ENCODE measurements at regions not wholly inside any gene's neighbourhood (a gene's known extent, or its start where the extent isn't known, plus 50 kb on each side); places are given as distances from the start of the nearest gene placed in this dataset.

DNA sequence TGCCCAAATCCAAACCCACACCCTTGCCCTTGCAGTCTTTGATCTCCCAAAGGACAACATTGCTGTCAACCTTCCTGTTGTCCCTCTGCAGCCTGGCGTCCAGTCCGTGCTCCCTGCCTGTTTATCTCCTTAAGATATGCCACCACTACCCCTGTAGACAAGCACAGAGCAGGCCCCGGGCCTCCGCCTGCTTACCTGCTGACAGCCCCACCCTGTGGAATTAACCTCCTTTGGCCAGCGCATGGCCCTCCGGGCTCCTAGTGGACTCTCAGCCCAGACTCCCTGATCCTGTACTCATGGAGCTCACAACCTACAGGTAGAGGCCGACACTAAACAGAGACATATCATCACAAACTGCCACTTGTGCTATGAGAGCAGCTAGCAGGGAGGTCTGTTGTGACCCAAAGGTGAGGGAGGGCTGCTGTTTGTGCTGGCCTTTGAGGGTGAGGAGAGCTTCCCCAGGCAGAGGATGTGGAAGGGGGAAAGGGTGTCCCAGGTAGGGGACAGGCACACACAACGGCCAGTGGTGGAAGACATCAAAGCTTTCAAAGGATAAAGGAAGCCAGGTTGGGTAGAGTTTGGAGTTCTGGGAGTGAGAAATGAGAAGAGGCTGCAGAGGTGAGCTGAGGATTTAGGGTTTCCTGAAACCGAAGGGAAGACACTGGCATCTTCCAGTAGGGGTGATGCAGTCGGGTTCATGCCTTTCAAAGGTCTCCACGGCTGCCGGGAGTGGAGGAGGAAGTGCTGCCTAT lies 174.5 kb upstream of the ZMIZ1 start:
- H3K36me3 ChIP-seq (ENCODE audit: insufficient read depth, low read length): no peaks in the 10 kb centered on the region

DNA sequence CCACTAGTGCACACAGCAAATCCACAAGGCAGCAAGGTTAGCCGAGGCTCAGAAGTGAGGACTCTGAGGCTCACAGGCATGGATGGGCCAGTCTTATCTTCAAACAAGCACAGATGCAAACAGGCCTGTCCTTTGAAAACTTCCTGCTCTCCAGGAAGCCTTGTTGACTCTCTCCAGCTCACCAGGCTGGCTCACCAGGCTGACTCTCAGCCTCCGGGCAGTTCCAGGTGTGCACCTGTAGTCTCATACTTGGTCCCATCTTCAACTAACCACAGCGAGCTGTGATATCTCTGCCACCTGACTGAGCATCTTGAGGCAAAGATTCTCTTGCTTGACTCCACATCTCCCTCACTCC lies 173.9 kb upstream of the ZMIZ1 start:
- no peaks in the 10 kb centered on the region for H3K9me3 ChIP-seq (ENCODE audit: low read length)
- no peaks in the 10 kb centered on the region for H3K4me1 ChIP-seq (ENCODE audit: insufficient read depth, low read length)
- no peak overlapping the region for H3K4me3 ChIP-seq (ENCODE audit: low read depth in 1 of 2, low read length in 2 of 2)
- H3K9ac ChIP-seq (ENCODE audit: low read length): no peak overlapping the region
- no peaks in the 10 kb centered on the region for H3K36me3 ChIP-seq (ENCODE audit: insufficient read depth, low read length)
- H3K27me3 ChIP-seq (ENCODE audit: control insufficient read depth in 1 of 2, insufficient read depth in 2 of 2, low read length in 2 of 2): no peaks in the 10 kb centered on the region
- H3K27ac ChIP-seq (ENCODE audit: low read depth, low read length): no peak overlapping the region

More for the DNA sequence above, 174.5 kb upstream of the ZMIZ1 start:
- Histone ChIP-seq H3K4me3 (ENCODE audit: low read depth in 1 of 2, low read length in 2 of 2) (no peak overlapping the region), H3K27ac (ENCODE audit: low read depth, low read length) (no peak overlapping the region), H3K4me1 (ENCODE audit: insufficient read depth, low read length) (no peaks in the 10 kb centered on the region), H3K9me3 (ENCODE audit: low read length) (no peaks in the 10 kb centered on the region), H3K9ac (ENCODE audit: low read length) (no peak overlapping the region), H3K27me3 (ENCODE audit: control insufficient read depth in 1 of 2, insufficient read depth in 2 of 2, low read length in 2 of 2) (no peaks in the 10 kb centered on the region)

DNA sequence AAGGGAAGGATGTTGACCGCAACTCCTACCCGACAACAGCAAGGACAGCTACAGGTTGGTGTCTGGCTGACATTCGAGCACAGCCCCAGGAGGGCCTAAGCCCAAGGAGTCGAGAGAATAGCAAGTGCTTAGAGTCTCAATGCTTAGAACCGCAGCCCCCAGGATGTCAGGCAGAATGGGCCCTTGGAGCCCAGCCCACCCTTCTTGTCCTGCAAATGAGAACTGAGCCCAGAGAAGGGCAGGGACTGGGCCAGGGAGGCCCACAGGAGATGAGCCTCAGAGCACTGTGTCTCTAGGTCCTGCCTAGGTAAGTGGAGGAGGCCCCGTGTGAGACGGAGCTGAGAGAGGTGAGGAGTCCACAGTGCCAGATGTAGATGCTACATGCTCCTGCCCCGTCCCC lies 173.3 kb upstream of the ZMIZ1 start:
- H3K27ac ChIP-seq (ENCODE audit: low read depth, low read length): no peak overlapping the region
- no peaks in the 10 kb centered on the region for H3K27me3 ChIP-seq (ENCODE audit: control insufficient read depth in 1 of 2, insufficient read depth in 2 of 2, low read length in 2 of 2)
- H3K9me3 ChIP-seq (ENCODE audit: low read length): no peaks in the 10 kb centered on the region
- no peaks in the 10 kb centered on the region for H3K4me1 ChIP-seq (ENCODE audit: insufficient read depth, low read length)
- no peak overlapping the region for H3K4me3 ChIP-seq (ENCODE audit: low read depth in 1 of 2, low read length in 2 of 2)
- H3K36me3 ChIP-seq (ENCODE audit: insufficient read depth, low read length): no peaks in the 10 kb centered on the region
- no peak overlapping the region for H3K9ac ChIP-seq (ENCODE audit: low read length)

DNA sequence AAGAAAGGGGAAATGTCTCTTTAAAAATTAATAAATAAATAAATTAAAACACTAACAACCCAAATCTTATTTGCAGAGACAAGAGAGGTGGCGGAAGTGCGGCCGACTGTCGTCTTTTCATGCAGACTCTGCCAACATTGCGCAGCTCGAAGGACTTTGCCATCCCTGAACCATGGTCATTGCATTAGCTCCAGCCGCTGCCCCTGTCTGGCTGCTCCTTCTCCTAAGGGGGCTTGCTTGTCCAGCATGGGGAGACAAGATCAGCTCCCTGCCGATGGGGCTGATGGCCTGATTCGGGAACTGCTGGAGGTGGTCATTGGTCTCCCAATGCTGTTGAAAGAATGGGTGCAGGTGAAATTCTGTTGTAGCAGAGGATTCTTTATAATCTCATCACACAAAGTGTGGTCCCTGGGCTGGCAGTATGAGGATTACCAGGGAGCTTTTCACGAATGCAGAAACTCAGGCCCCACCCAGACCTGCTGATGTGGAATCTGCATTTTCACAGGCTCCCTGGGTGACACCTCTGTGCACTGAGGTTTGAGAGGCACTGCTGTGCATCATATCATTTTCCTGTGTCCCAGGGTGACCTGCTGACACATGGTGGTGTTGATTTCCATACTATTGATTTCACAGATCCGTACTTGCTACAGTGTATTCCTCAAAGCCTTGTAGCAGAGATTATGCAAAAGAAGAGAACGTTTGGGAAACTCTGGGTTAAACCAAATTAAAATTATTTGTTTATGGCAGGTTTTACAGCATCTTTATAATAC lies 172.4 kb upstream of the ZMIZ1 start:
- Histone ChIP-seq H3K9ac (ENCODE audit: low read length) (no peak overlapping the region), H3K4me1 (ENCODE audit: insufficient read depth, low read length) (no peaks in the 10 kb centered on the region), H3K36me3 (ENCODE audit: insufficient read depth, low read length) (no peaks in the 10 kb centered on the region), H3K9me3 (ENCODE audit: low read length) (no peaks in the 10 kb centered on the region), H3K27me3 (ENCODE audit: control insufficient read depth in 1 of 2, insufficient read depth in 2 of 2, low read length in 2 of 2) (no peaks in the 10 kb centered on the region), H3K4me3 (ENCODE audit: low read depth in 1 of 2, low read length in 2 of 2) (no peak overlapping the region), H3K27ac (ENCODE audit: low read depth, low read length) (no peak overlapping the region)

DNA sequence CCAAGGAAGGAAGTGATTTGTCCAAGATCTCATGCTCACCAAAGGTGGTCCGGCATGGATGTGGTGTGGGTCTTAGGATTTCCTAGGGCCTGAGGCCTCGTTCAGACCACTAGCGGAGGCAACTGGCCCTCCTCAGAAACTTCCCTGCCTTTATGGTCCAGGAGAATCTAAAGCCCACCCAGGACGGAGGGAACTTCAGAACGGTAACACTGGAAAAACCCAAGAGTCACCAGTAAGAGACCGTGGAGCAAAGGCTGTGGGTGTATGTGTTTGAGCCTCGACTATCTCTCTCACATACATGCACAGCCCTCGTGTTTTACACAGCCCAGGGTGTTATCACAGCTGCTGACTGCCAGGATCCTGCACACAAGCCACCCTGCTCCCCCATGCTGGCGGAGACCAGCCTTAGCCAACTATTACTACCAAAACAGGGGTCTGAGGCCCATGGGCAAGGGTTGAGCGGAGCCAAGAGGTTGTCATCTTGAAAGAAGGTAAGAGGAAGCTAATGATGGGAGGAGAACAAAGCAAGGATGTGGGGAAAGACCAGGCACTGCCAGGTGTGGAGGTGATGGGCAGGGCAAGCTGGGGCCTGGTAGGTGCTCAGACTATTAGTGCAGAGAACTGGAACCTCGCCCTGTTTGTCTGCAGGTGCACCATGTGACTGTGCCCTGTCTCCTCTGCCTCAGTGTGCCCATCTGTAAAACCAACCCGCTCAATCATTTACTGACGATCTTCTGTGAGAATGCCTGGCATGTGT lies 170.2 kb upstream of the ZMIZ1 start:
- no peaks in the 10 kb centered on the region for H3K4me1 ChIP-seq (ENCODE audit: insufficient read depth, low read length)
- no peaks in the 10 kb centered on the region for H3K27me3 ChIP-seq (ENCODE audit: control insufficient read depth in 1 of 2, insufficient read depth in 2 of 2, low read length in 2 of 2)
- H3K4me3 ChIP-seq (ENCODE audit: low read depth in 1 of 2, low read length in 2 of 2): no peak overlapping the region
- no peaks in the 10 kb centered on the region for H3K9me3 ChIP-seq (ENCODE audit: low read length)
- no peaks in the 10 kb centered on the region for H3K36me3 ChIP-seq (ENCODE audit: insufficient read depth, low read length)
- no peak overlapping the region for H3K27ac ChIP-seq (ENCODE audit: low read depth, low read length)
- no peak overlapping the region for H3K9ac ChIP-seq (ENCODE audit: low read length)

DNA sequence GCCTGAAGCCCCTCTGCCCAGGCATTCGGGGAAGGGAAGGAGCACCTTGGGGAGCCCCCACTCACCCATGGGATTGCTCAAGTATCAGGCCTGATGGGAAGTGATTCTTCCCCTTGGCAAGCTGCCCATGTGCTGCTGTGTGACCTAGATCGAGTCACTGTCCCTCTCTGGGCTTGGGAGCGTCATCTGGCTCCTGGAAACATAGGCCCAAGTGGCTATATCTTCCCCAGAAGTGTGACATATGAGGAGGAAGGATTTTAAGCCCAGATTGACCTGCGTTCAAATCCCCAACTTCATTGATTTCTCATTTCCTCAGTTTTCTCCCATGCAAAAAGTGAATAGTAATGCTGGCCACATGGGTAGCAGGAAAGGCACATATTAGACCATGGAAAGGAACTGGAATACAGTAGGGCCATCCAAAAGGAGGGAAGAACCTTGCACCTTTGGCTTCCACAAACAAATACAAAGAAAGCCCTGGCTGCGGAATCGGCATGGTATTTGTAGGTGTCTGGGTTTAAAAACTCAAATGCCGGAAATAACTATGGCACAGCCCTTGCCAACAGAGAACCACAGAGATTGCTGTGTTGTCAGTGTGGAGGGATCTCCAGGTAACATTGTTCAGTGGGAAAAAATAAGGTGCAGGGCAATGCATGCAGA lies 169.5 kb upstream of the ZMIZ1 start:
- Histone ChIP-seq H3K9ac (ENCODE audit: low read length) (no peak overlapping the region), H3K27ac (ENCODE audit: low read depth, low read length) (no peak overlapping the region)

DNA sequence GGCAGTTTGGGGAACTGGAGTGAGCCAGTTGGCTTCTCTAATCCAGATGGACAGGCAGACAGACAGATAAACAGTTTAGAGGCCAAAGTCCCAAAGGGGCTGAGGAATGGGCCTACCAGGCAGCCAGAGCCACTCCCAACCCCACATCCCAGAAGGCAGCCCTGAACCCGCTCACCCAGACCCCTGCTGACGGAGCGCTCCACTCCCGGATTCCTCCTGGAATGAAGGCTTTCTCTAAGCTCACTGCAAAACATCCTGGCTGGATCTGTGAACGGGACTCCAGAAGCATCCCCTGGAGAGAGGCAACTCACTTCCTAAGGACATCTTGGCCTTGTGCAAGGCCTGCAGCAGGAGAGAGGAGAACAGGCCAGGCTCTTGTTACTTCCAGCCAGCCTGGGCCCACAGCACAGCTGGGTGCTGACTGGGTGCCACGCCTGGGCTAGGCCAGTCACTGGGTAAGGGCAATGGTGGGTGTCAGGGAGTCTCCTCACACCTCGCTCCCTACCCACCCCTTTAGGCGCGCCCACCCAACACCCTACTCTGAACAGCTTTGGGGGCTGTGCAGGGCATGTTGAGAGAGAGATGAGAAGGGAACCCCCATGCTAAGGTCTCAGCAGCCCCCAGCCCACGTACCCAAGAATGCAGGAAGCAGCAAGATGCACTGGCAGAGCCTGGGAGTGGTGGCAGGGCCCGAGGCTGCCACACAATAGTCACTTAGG lies 168.6 kb upstream of the ZMIZ1 start:
- H3K9me3 ChIP-seq (ENCODE audit: low read length): no peaks in the 10 kb centered on the region
- H3K4me1 ChIP-seq (ENCODE audit: insufficient read depth, low read length): no peaks in the 10 kb centered on the region
- no peak overlapping the region for H3K9ac ChIP-seq (ENCODE audit: low read length)
- H3K36me3 ChIP-seq (ENCODE audit: insufficient read depth, low read length): no peaks in the 10 kb centered on the region
- H3K27me3 ChIP-seq (ENCODE audit: control insufficient read depth in 1 of 2, insufficient read depth in 2 of 2, low read length in 2 of 2): no peaks in the 10 kb centered on the region
- no peak overlapping the region for H3K4me3 ChIP-seq (ENCODE audit: low read depth in 1 of 2, low read length in 2 of 2)
- H3K27ac ChIP-seq (ENCODE audit: low read depth, low read length): no peak overlapping the region

More for the DNA sequence above, 169.5 kb upstream of the ZMIZ1 start:
- Histone ChIP-seq H3K4me1 (ENCODE audit: insufficient read depth, low read length) (no peaks in the 10 kb centered on the region), H3K36me3 (ENCODE audit: insufficient read depth, low read length) (no peaks in the 10 kb centered on the region), H3K4me3 (ENCODE audit: low read depth in 1 of 2, low read length in 2 of 2) (no peak overlapping the region), H3K27me3 (ENCODE audit: control insufficient read depth in 1 of 2, insufficient read depth in 2 of 2, low read length in 2 of 2) (no peaks in the 10 kb centered on the region), H3K9me3 (ENCODE audit: low read length) (no peaks in the 10 kb centered on the region)

DNA sequence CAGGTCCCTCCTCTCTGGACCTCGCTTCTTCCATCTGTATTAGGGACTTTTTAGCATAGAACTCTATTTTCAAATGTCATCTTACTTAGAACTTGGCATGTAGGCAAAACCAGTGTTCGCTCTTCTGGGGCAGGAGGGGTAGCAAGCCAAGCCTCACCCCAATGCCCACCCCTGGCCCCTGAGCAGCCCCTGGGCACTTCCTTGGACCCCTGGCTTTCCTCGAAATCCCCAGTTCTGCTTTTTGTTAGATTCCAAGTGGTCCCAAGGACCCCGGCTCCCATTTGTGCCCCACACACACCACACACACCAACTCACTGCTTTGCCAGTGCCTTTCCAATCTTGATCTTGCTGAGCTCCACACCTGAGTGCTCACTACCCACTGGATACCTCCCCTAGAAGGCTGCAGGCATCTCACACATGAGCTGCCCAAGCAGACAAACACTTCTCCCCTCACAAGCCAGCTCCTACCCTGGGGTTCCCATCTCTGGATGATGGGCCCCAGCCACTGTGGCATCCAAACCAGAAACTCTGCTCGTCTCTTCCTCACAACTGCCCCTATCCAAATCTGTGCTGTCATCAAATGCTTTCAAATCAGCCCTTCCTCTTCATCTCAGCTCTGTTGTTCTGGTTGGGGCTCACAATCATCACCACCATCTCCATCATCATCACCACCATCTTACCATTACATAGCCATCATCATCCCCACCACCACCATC lies 167.9 kb upstream of the ZMIZ1 start:
- Histone ChIP-seq H3K27ac (ENCODE audit: low read depth, low read length) (no peak overlapping the region), H3K9me3 (ENCODE audit: low read length) (no peaks in the 10 kb centered on the region), H3K9ac (ENCODE audit: low read length) (no peak overlapping the region), H3K4me1 (ENCODE audit: insufficient read depth, low read length) (no peaks in the 10 kb centered on the region), H3K27me3 (ENCODE audit: control insufficient read depth in 1 of 2, insufficient read depth in 2 of 2, low read length in 2 of 2) (no peaks in the 10 kb centered on the region), H3K4me3 (ENCODE audit: low read depth in 1 of 2, low read length in 2 of 2) (no peak overlapping the region), H3K36me3 (ENCODE audit: insufficient read depth, low read length) (no peaks in the 10 kb centered on the region)

DNA sequence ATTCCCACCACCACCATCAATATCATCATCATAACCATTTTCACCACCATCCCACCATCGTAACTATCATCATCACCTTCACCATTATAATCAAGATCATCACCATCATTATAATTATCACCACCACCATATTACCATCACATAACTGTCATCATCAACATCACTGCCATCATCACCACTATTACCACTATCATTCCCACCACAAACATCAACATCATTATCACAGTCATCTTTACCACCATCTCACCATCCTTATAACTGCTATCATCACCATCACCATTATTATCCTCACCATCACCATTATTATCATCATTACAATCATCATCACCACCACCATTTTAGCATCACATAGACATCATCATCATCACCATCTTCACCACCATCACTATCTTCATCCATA lies 167.1 kb upstream of the ZMIZ1 start:
- Histone ChIP-seq H3K9ac (ENCODE audit: low read length) (no peak overlapping the region), H3K4me1 (ENCODE audit: insufficient read depth, low read length) (no peaks in the 10 kb centered on the region), H3K9me3 (ENCODE audit: low read length) (no peaks in the 10 kb centered on the region), H3K36me3 (ENCODE audit: insufficient read depth, low read length) (no peaks in the 10 kb centered on the region), H3K4me3 (ENCODE audit: low read depth in 1 of 2, low read length in 2 of 2) (no peak overlapping the region), H3K27ac (ENCODE audit: low read depth, low read length) (no peak overlapping the region), H3K27me3 (ENCODE audit: control insufficient read depth in 1 of 2, insufficient read depth in 2 of 2, low read length in 2 of 2) (no peaks in the 10 kb centered on the region)

DNA sequence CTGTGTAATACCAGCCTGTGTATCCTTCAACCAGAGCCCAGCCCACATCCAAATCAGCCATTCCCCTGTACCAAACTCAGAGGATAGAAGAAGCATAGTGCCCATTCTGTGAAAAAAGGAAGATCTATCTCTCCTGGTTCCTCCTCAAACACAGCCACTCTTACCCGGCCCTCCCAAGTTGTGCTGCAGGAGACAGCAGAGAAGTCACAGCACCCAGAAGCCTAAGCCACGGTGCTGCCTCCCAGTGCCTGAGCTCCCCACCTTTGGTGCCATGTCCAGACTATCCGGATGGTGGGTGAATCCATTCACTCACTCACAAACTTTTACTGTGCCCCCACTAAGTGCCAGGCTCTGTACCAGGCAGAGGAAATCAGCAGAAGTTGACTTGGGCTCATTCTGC lies 166.0 kb upstream of the ZMIZ1 start:
- Histone ChIP-seq H3K9ac (ENCODE audit: low read length) (no peak overlapping the region), H3K9me3 (ENCODE audit: low read length) (no peaks in the 10 kb centered on the region), H3K27me3 (ENCODE audit: control insufficient read depth in 1 of 2, insufficient read depth in 2 of 2, low read length in 2 of 2) (no peaks in the 10 kb centered on the region), H3K27ac (ENCODE audit: low read depth, low read length) (no peak overlapping the region), H3K36me3 (ENCODE audit: insufficient read depth, low read length) (no peaks in the 10 kb centered on the region), H3K4me1 (ENCODE audit: insufficient read depth, low read length) (no peaks in the 10 kb centered on the region), H3K4me3 (ENCODE audit: low read depth in 1 of 2, low read length in 2 of 2) (no peak overlapping the region)
